ENCODE measurements at regions not wholly inside any gene's neighbourhood (a gene's known extent, or its start where the extent isn't known, plus 50 kb on each side); places are given as distances from the start of the nearest gene placed in this dataset.

- TF ChIP-seq CTCF (IDR thresholded peaks at IDR 0.05; ENCODE audit: poor library complexity) (no peak), EZH2 (IDR thresholded peaks at IDR 0.05; ENCODE audit: borderline replicate concordance) (no peak)
Observed at GRCh38 chr6:1545654-1546053, 64.1 kb upstream of the FOXC1 start.
